Lung (tissue), 11 donors: ENCODE measurements at regions not wholly inside any gene's neighbourhood (a gene's known extent, or its start where the extent isn't known, plus 50 kb on each side); places are given as distances from the start of the nearest gene placed in this dataset.

Source experiments
- ATAC-seq: fragments of 200-7000 bp; cut with Tn5 transposase; one replicate; pipeline ENCODE4 v1.9.1; 2020; ENCODE audit warnings: moderate number of reproducible peaks; ENCODE audit not compliant: insufficient read depth, low FRiP score
- DNase-seq, 3 donors: peaks; one replicate each; pipeline ENCODE4 v3.0.0-alpha.2; 2013 to 2017
- H3K27ac ChIP-seq, 2 donors: one replicate each; pipeline ENCODE4 v1.5.1; 2013; ENCODE audit warnings: mild to moderate bottlenecking in 2 of 2, moderate library complexity in 2 of 2, control low read depth in 1 of 2, inconsistent platforms in 1 of 2, low read depth in 1 of 2, low read length in 1 of 2
- H3K27me3 ChIP-seq, 3 donors: one replicate each; pipeline ENCODE4 v1.5.1; 2013; ENCODE audit warnings: low read length in 2 of 3; ENCODE audit not compliant: control insufficient read depth in 3 of 3, insufficient read depth in 3 of 3
- H3K36me3 ChIP-seq, 4 donors: one replicate each; pipeline ENCODE4 v1.5.1; 2013; ENCODE audit warnings: low read length in 4 of 4, mild to moderate bottlenecking in 1 of 4, moderate library complexity in 1 of 4; ENCODE audit not compliant: control insufficient read depth in 4 of 4, insufficient read depth in 4 of 4
- H3K4me1 ChIP-seq, 5 donors: one replicate each; pipeline ENCODE4 v1.5.1; 2013; ENCODE audit warnings: low read length in 5 of 5, mild to moderate bottlenecking in 2 of 5, moderate library complexity in 1 of 5; ENCODE audit not compliant: control insufficient read depth in 5 of 5, insufficient read depth in 5 of 5
- H3K4me3 ChIP-seq: one replicate; pipeline ENCODE4 v1.5.1; 2013; ENCODE audit warnings: mild to moderate bottlenecking, control low read depth, moderate library complexity
- H3K9ac ChIP-seq, 2 donors: one replicate each; pipeline ENCODE4 v1.5.1; 2013; ENCODE audit warnings: low read length in 2 of 2, control low read depth in 1 of 2; ENCODE audit not compliant: insufficient read depth in 1 of 2
- H3K9me3 ChIP-seq, 4 donors: one replicate each; pipeline ENCODE4 v1.5.1; 2013; ENCODE audit warnings: low read length in 3 of 4, mild to moderate bottlenecking in 1 of 4, moderate library complexity in 1 of 4; ENCODE audit not compliant: control insufficient read depth in 4 of 4, insufficient read depth in 3 of 4
- CTCF ChIP-seq: IDR thresholded peaks from 2 replicates; pipeline ENCODE4 v1.5.1; 2012; ENCODE audit warnings: mild to moderate bottlenecking; ENCODE audit errors: control extremely low read depth, extremely low read depth
- WGBS, 2 donors: extraction: QIAGEN DNeasy Blood & Tissue Kit; methylation state at CpG; one replicate each; pipeline ENCODE4 v1.1.7; 2013; 5-methylcytosine and 5-hydroxymethylcytosine counted together
- donor health status: control.
- donor health status: control.
- donor health status: Bipolar disorder and iron deficiency.
- donor health status: healthy.
- donor health status: DM: yes; HTN: yes; CAD: no.

GRCh38 chr2:23019476-23019875, 365.5 kb upstream of the KLHL29 start:
- TF ChIP-seq CTCF: no peak
- H3K27me3 ChIP-seq: no peaks in the 10 kb centered on the region
- H3K36me3 ChIP-seq: no peaks in the 10 kb centered on the region
- 19 to 21% methylated on average over 1 of the region's 1 CpG for WGBS, 2 donors
- no peak overlapping the region for H3K4me3 ChIP-seq
- ATAC-seq: no peak
- peaks cover 0 to 3% (median 0%) of the 10 kb centered on the region in 4 donors for H3K9me3 ChIP-seq
- no peaks in the 10 kb centered on the region for H3K4me1 ChIP-seq
- no peak overlapping the region for H3K27ac ChIP-seq
- no peak overlapping the region for H3K9ac ChIP-seq
- DNase-seq: peak in 1 of 3 donors; percentile 16

GRCh38 chr2:23020659-23021058, 364.3 kb upstream of the KLHL29 start:
- Histone ChIP-seq H3K4me1 (no peaks in the 10 kb centered on the region), H3K9ac (no peak overlapping the region), H3K36me3 (no peaks in the 10 kb centered on the region), H3K4me3 (no peak overlapping the region), H3K9me3 (peaks cover 0 to 3% (median 0%) of the 10 kb centered on the region in 4 donors), H3K27ac (no peak overlapping the region), H3K27me3 (no peaks in the 10 kb centered on the region)
- WGBS, 2 donors: 76 to 80% methylated on average over 6 of the region's 6 CpGs
- ATAC-seq (no peak), DNase-seq (no peak)
- no peak for TF ChIP-seq CTCF

- H3K27ac ChIP-seq: no peak overlapping the region
- no peak overlapping the region for H3K4me3 ChIP-seq
- H3K36me3 ChIP-seq: no peaks in the 10 kb centered on the region
- no peaks in the 10 kb centered on the region for H3K27me3 ChIP-seq
- no peak overlapping the region for H3K9ac ChIP-seq
- H3K4me1 ChIP-seq: no peaks in the 10 kb centered on the region
- ATAC-seq (no peak), DNase-seq (no peak)
- peaks cover 0 to 3% (median 0%) of the 10 kb centered on the region in 4 donors for H3K9me3 ChIP-seq
- 80% methylated on average over 13 of the region's 13 CpGs for WGBS, 2 donors
- TF ChIP-seq CTCF: no peak
These were observed 363.5 kb upstream of the KLHL29 start for GRCh38 chr2:23021311-23022120.
